PC-3 (cell line): ENCODE measurements at regions not wholly inside any gene's neighbourhood (a gene's known extent, or its start where the extent isn't known, plus 50 kb on each side); places are given as distances from the start of the nearest gene placed in this dataset.
A peak's percentile ranks its signal among the peaks of the same experiment; 100 is the strongest.

Experiments used
- ATAC-seq: fragments of 200-7000 bp; cut with Tn5 transposase; 2 replicates; pipeline ENCODE4 v1.9.1; 2020; ENCODE audit warnings: mild to moderate bottlenecking, moderate library complexity
- BruUV-seq: library from RNA; stranded (reverse); fragments of 400-500 nt; replicated peaks from 2 replicates; lab custom pipeline; 2021; lab: Mats Ljungman, UMichigan
- CTCF ChIA-PET: fragments of 300-600 bp; sonication (Branson Sonifier 250); formaldehyde crosslinking; loops from one replicate; lab custom pipeline; 2022; ENCODE audit warnings: antibody characterized with exemption; lab: Charles Lee
- POLR2A ChIA-PET: fragments of 300-600 bp; sonication (Branson Sonifier 250); formaldehyde crosslinking; loops from one replicate; lab custom pipeline; 2022; ENCODE audit warnings: antibody characterized with exemption; ENCODE audit not compliant: unreplicated experiment; lab: Charles Lee
- DNase-seq: peaks from one replicate; pipeline ENCODE4 v3.0.0-alpha.2; 2015
- H2AFZ ChIP-seq: fragments of 300-600 bp; sonication (generic); 2 replicates; pipeline ENCODE4 v1.6.0; 2016; ENCODE audit warnings: antibody characterized with exemption, low read length
- H3F3A ChIP-seq: fragments of 300-600 bp; sonication (generic); one replicate; pipeline ENCODE4 v1.6.0; 2017; ENCODE audit warnings: antibody characterized with exemption, low read length, control low read depth, mild to moderate bottlenecking; ENCODE audit not compliant: unreplicated experiment
- H3K27ac ChIP-seq: fragments of 300-600 bp; sonication (generic); 2 replicates; pipeline ENCODE4 v1.5.1; 2016; ENCODE audit warnings: mild to moderate bottlenecking, low read length
- H3K27me3 ChIP-seq: fragments of 300-600 bp; sonication (generic); 2 replicates; pipeline ENCODE4 v1.6.1; 2016; ENCODE audit warnings: low read length, mixed read lengths
- H3K36me3 ChIP-seq: fragments of 300-600 bp; sonication (generic); 2 replicates; pipeline ENCODE4 v1.6.1; 2016; ENCODE audit warnings: low read depth, mixed run types, low read length, mixed read lengths
- H3K4me1 ChIP-seq: fragments of 300-600 bp; sonication (generic); 2 replicates; pipeline ENCODE4 v1.5.1; 2016; ENCODE audit warnings: low read length; ENCODE audit not compliant: insufficient read depth
- H3K4me2 ChIP-seq: fragments of 300-600 bp; sonication (generic); 2 replicates; pipeline ENCODE4 v1.6.0; 2016; ENCODE audit warnings: low read length
- H3K4me3 ChIP-seq: fragments of 300-600 bp; sonication (generic); 2 replicates; pipeline ENCODE4 v1.5.1; 2016; ENCODE audit warnings: mild to moderate bottlenecking, low read length, mixed read lengths
- H3K79me2 ChIP-seq: fragments of 300-600 bp; sonication (generic); 2 replicates; pipeline ENCODE4 v1.6.1; 2017; ENCODE audit warnings: low read length, mixed read lengths
- H3K9ac ChIP-seq: fragments of 300-600 bp; sonication (generic); 2 replicates; pipeline ENCODE4 v1.6.0; 2016; ENCODE audit warnings: mild to moderate bottlenecking, low read length
- H3K9me2 ChIP-seq: fragments of 300-600 bp; sonication (generic); replicated peaks from 2 replicates; pipeline ENCODE4 v1.6.1; 2016; ENCODE audit warnings: mixed run types, low read length, mixed read lengths
- H3K9me3 ChIP-seq: fragments of 300-600 bp; sonication (generic); 2 replicates; pipeline ENCODE4 v1.6.1; 2016; ENCODE audit warnings: low read length, mixed read lengths
- H4K20me1 ChIP-seq: fragments of 300-600 bp; sonication (generic); 2 replicates; pipeline ENCODE4 v1.6.1; 2016; ENCODE audit warnings: low read length, mixed read lengths
- CTCF ChIP-seq: fragments of 300-600 bp; sonication (generic); conservative IDR thresholded peaks from 2 replicates; pipeline ENCODE4 v1.5.1; 2017; ENCODE audit warnings: antibody characterized with exemption, low read depth, mild to moderate bottlenecking, low read length
- EZH2 ChIP-seq: fragments of 300-600 bp; sonication (generic); IDR thresholded peaks from one replicate; pipeline ENCODE4 v1.6.1; 2017; ENCODE audit warnings: antibody characterized with exemption, mild to moderate bottlenecking, low read length; ENCODE audit not compliant: unreplicated experiment
- EZH2phosphoT487 ChIP-seq: fragments of 300-600 bp; sonication (generic); IDR thresholded peaks from 2 replicates; pipeline ENCODE4 v1.6.1; 2018; ENCODE audit warnings: mild to moderate bottlenecking, antibody characterized with exemption, low read length, borderline replicate concordance
- intact Hi-C: fragments of 100-400 bp; cut with micrococcal nuclease; formaldehyde crosslinking; loops from 2 replicates; pipeline ENCODE4 v1.9.0; 2023

GRCh38 chr10:36253731-36254130, 611.6 kb upstream of the FZD8 start:
- DNase-seq: no peak
- ATAC-seq: no peak
- no peak overlapping the region for H3K4me3 ChIP-seq

DNA sequence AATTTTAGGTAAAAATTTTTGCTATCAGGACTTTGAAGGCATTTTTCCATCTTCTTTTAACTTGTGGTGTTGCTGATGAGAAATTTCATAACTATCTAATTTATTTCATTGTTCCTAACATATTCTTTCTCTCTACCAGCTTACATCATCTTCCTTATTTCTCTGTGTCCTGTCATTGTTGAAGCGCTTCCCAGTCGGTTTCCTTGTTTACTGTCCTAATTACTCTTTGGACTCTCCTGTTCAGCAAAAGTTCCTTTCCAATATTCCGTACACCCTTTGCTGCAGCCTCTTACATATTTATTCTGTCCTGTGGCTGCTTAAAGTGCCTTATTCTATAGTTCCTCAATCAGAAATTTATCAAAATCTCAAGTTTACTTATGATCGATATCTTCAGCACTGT, 609.0 kb upstream of the FZD8 start:
- no peaks in the 10 kb centered on the region for H3K79me2 ChIP-seq
- no peaks in the 10 kb centered on the region for H3K36me3 ChIP-seq
- ChIA-PET POLR2A (no interaction called here), CTCF (no interaction called here)
- no peak overlapping the region for H3K27ac ChIP-seq
- H3K9me2 ChIP-seq: 0 out of 2 replicates have a peak, but pooled peaks cover 11% of the 10 kb centered on the region
- no TSS peak for BruUV-seq
- no peaks in the 10 kb centered on the region for H3F3A ChIP-seq
- TF ChIP-seq EZH2phosphoT487 (no peak), EZH2 (no peak), CTCF (no peak)
- H3K27me3 ChIP-seq: no peaks in the 10 kb centered on the region
- H3K4me3 ChIP-seq: no peak overlapping the region
- H2AFZ ChIP-seq: peak overlapping the region; percentile 9; the same call in 1 of the 2 replicates
- no peak overlapping the region for H3K4me2 ChIP-seq
- peaks cover 7% of the 10 kb centered on the region; the same call in 1 of the 2 replicates for H3K4me1 ChIP-seq
- H4K20me1 ChIP-seq: no peaks in the 10 kb centered on the region
- ATAC-seq (no peak), DNase-seq (no peak)
- intact Hi-C loops: loop anchor here (10.0 kb wide), 1 partner anchor 616 kb away; no protein-coding TSS in a partner anchor
- H3K9ac ChIP-seq: no peak overlapping the region
- no peaks in the 10 kb centered on the region for H3K9me3 ChIP-seq

More at GRCh38 chr10:36253731-36254130, 611.6 kb upstream of the FZD8 start:
- Histone ChIP-seq H3K27me3 (no peaks in the 10 kb centered on the region), H3K4me1 (peaks cover 21% of the 10 kb centered on the region), H3K36me3 (no peaks in the 10 kb centered on the region), H3K27ac (no peak overlapping the region), H3K79me2 (no peaks in the 10 kb centered on the region), H2AFZ (no peak overlapping the region), H3F3A (no peaks in the 10 kb centered on the region), H3K4me2 (no peak overlapping the region), H3K9ac (no peak overlapping the region), H3K9me3 (no peaks in the 10 kb centered on the region), H3K9me2 (0 out of 2 replicates have a peak, but pooled peaks cover 11% of the 10 kb centered on the region), H4K20me1 (no peaks in the 10 kb centered on the region)
- CTCF ChIA-PET: no interaction called here
- intact Hi-C loops: loop anchor here (10.0 kb wide), 1 partner anchor 619 kb away; no protein-coding TSS in a partner anchor
- POLR2A ChIA-PET: no interaction called here
- BruUV-seq: no TSS peak
- TF ChIP-seq EZH2 (no peak), EZH2phosphoT487 (no peak), CTCF (no peak)

DNA sequence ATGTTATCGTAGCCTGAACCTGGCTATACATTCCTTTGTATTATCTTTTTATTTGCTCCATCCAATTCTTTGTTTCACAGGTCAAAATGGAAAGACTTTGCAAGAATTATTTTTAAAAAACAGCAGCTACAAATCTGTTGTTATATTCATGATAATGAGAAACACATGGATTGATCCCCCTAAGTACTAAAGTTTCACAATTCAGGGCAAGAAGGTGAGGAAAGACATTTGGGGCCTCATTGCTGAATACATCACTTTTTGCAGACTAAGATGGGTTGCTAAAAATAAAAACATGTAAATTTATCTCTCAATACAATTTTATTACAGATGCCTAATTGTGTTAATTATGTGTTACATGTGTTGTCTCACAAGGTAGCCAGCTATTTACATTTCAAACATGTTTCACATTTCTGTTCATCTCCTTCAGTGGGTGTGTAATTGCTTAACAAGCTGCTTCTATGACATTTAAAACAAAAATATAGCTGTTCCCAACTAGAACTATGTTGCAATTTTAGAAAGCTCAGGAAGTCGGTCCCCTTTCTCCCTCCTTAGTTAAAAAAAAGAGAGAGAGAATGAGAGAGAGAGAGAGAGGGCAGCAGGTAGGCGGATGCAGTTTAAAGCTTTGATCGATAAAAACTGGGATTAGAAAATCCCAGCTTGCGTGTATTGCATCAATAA, 606.3 kb upstream of the FZD8 start:
- H3K4me2 ChIP-seq: no peak overlapping the region
- POLR2A ChIA-PET: interaction anchor here (0.5 to 0.7 kb wide), 3 partner anchors 119 to 1331 kb away, joined by 3 to 10 read pairs (median 4); no protein-coding TSS in a partner anchor
- BruUV-seq: no TSS peak

More for the DNA sequence above, 606.3 kb upstream of the FZD8 start:
- intact Hi-C loops: no loop called here
- H3K4me1 ChIP-seq: no peaks in the 10 kb centered on the region
- no peak overlapping the region for H3K4me3 ChIP-seq
- no peak overlapping the region for H3K27ac ChIP-seq
- no peak overlapping the region; the same call in 1 of the 2 replicates for H2AFZ ChIP-seq
- H4K20me1 ChIP-seq: no peaks in the 10 kb centered on the region
- TF ChIP-seq CTCF (no peak), EZH2phosphoT487 (no peak), EZH2 (no peak)
- no peaks in the 10 kb centered on the region for H3F3A ChIP-seq
- CTCF ChIA-PET: interaction anchor here (0.6 to 0.7 kb wide), 3 partner anchors 152 to 633 kb away, joined by 4 to 6 read pairs (median 4); no protein-coding TSS in a partner anchor
- H3K36me3 ChIP-seq: no peaks in the 10 kb centered on the region
- ATAC-seq: no peak
- 0 out of 2 replicates have a peak, but pooled peaks cover 11% of the 10 kb centered on the region for H3K9me2 ChIP-seq
- H3K9ac ChIP-seq: no peak overlapping the region
- H3K9me3 ChIP-seq: no peaks in the 10 kb centered on the region
- H3K27me3 ChIP-seq: no peaks in the 10 kb centered on the region
- DNase-seq: no peak
- no peaks in the 10 kb centered on the region for H3K79me2 ChIP-seq
